HCT116 (cell line): ENCODE measurements at regions not wholly inside any gene's neighbourhood (a gene's known extent, or its start where the extent isn't known, plus 50 kb on each side); places are given as distances from the start of the nearest gene placed in this dataset.

Source experiments
- CEBPB ChIP-seq: IDR thresholded peaks from 2 replicates; pipeline ENCODE4 v1.6.1; 2012; ENCODE audit warnings: low read depth
- CTCF ChIP-seq, 3 experiments: fragments of 200-600 bp in 1 of 3; sonication (generic) in 1 of 3; IDR thresholded peaks in 2 of 3; conservative IDR thresholded peaks in 1 of 3; 2 replicates each; pipeline ENCODE4 v1.5.1; 2012 to 2017; ENCODE audit warnings: low read depth in 2 of 3, low read length in 2 of 3, antibody characterized with exemption in 1 of 3, borderline replicate concordance in 1 of 3, control low read depth in 1 of 3, mild to moderate bottlenecking in 1 of 3, mixed read lengths in 1 of 3, mixed run types in 1 of 3, moderate library complexity in 1 of 3; ENCODE audit not compliant: insufficient read depth in 1 of 3
- EZH2 ChIP-seq: fragments of 200-600 bp; sonication (generic); IDR thresholded peaks from 2 replicates; pipeline ENCODE4 v1.6.1; 2017; ENCODE audit warnings: antibody characterized with exemption, mixed run types
- EZH2phosphoT487 ChIP-seq: fragments of 200-600 bp; IDR thresholded peaks from 2 replicates; pipeline ENCODE4 v1.6.1; 2018; ENCODE audit warnings: antibody characterized with exemption, borderline replicate concordance
- JUND ChIP-seq: IDR thresholded peaks from 2 replicates; pipeline ENCODE4 v1.6.1; 2012
- SP1 ChIP-seq: IDR thresholded peaks from 2 replicates; pipeline ENCODE4 v1.6.1; 2012; ENCODE audit warnings: low read depth
- TF ChIP-seq, protein P1 (sequence below): IDR thresholded peaks from 2 replicates; pipeline ENCODE4 v1.6.1; 2012; ENCODE audit warnings: low read depth

DNA sequence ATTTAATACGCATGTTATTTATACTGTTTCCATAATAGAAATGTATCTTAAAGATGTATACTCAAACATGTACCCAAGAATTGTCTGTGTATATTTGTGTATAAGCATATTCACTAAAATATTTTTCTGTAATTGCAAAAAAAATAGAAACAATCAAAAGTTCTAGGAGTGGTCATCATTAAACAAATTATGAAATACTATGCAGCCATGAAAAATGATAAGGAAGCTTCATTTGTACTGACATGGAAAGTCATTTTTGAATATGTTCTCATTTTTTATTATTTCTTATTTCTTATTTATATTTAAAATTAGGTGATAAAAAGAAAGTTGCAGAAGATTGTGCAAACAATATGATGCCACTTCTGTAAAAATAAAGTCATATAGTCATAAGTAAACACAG lies 400.0 kb upstream of the AUTS2 start:
- TF ChIP-seq, protein P1, sequence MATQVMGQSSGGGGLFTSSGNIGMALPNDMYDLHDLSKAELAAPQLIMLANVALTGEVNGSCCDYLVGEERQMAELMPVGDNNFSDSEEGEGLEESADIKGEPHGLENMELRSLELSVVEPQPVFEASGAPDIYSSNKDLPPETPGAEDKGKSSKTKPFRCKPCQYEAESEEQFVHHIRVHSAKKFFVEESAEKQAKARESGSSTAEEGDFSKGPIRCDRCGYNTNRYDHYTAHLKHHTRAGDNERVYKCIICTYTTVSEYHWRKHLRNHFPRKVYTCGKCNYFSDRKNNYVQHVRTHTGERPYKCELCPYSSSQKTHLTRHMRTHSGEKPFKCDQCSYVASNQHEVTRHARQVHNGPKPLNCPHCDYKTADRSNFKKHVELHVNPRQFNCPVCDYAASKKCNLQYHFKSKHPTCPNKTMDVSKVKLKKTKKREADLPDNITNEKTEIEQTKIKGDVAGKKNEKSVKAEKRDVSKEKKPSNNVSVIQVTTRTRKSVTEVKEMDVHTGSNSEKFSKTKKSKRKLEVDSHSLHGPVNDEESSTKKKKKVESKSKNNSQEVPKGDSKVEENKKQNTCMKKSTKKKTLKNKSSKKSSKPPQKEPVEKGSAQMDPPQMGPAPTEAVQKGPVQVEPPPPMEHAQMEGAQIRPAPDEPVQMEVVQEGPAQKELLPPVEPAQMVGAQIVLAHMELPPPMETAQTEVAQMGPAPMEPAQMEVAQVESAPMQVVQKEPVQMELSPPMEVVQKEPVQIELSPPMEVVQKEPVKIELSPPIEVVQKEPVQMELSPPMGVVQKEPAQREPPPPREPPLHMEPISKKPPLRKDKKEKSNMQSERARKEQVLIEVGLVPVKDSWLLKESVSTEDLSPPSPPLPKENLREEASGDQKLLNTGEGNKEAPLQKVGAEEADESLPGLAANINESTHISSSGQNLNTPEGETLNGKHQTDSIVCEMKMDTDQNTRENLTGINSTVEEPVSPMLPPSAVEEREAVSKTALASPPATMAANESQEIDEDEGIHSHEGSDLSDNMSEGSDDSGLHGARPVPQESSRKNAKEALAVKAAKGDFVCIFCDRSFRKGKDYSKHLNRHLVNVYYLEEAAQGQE = no peak
- TF ChIP-seq CEBPB (no peak), EZH2phosphoT487 (no peak), EZH2 (no peak), JUND (no peak), SP1 (no peak), CTCF (IDR thresholded peaks at IDR 0.05 in 2 of 3, conservative IDR thresholded peaks at IDR 0.05 in 1 of 3; ENCODE audit: borderline replicate concordance in 1 of 3, insufficient read depth in 1 of 3, low read depth in 2 of 3, low read length in 2 of 3) (no peak)
